H1 (cell line): ENCODE measurements at regions not wholly inside any gene's neighbourhood (a gene's known extent, or its start where the extent isn't known, plus 50 kb on each side); places are given as distances from the start of the nearest gene placed in this dataset.

Source experiments
- CTCF ChIP-seq, 3 experiments: IDR thresholded peaks; 1 replicate in 2 of 3; 2 replicates in 1 of 3; pipeline versions ENCODE4 v1.5.1 to v1.6.1; 2011; ENCODE audit warnings: low read length in 3 of 3, mild to moderate bottlenecking in 3 of 3, inconsistent platforms in 2 of 3, low read depth in 1 of 3, moderate library complexity in 1 of 3; ENCODE audit not compliant: insufficient read depth in 1 of 3; ENCODE audit errors: control extremely low read depth in 1 of 3
- USF2 ChIP-seq: IDR thresholded peaks from 2 replicates; pipeline ENCODE4 v1.6.1; 2011; ENCODE audit warnings: low read length, improper control_type of control experiment

GRCh38 chr4:63921561-63921960 is 487.7 kb downstream of the TECRL start:
- no peak for TF ChIP-seq CTCF (IDR thresholded peaks at IDR 0.05; ENCODE audit: control extremely low read depth in 1 of 3, insufficient read depth in 1 of 3, low read depth in 1 of 3, low read length in 3 of 3)
- no peak for TF ChIP-seq USF2
